ENCODE measurements at regions not wholly inside any gene's neighbourhood (a gene's known extent, or its start where the extent isn't known, plus 50 kb on each side); places are given as distances from the start of the nearest gene placed in this dataset.

DNA sequence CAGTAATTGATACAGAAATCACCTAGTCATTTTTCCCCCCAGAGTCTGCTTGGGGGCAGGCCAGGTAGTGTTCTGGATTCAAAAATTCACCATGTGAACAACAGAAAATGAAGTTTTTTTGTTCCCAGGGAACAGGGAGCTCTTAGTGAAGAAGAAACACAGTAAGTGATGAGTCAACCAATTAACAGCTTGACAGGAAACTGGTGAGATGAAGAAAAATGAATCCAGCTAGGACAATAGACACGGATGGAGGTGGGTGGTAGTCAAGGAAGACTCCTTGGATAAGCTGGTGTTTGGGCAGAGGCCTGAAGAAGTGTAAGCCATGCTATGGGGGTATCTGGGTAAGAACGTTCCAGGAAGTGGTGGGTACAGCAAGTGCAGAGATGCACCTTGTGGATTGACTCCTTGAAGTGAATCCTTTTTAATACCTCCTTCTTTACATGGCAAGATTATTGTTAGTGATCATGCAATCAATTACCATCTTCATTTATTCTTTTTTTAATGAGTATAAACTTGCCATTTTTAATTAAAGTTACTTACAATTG lies 339.9 kb upstream of the RGMA start:
- TF ChIP-seq, protein P1, sequence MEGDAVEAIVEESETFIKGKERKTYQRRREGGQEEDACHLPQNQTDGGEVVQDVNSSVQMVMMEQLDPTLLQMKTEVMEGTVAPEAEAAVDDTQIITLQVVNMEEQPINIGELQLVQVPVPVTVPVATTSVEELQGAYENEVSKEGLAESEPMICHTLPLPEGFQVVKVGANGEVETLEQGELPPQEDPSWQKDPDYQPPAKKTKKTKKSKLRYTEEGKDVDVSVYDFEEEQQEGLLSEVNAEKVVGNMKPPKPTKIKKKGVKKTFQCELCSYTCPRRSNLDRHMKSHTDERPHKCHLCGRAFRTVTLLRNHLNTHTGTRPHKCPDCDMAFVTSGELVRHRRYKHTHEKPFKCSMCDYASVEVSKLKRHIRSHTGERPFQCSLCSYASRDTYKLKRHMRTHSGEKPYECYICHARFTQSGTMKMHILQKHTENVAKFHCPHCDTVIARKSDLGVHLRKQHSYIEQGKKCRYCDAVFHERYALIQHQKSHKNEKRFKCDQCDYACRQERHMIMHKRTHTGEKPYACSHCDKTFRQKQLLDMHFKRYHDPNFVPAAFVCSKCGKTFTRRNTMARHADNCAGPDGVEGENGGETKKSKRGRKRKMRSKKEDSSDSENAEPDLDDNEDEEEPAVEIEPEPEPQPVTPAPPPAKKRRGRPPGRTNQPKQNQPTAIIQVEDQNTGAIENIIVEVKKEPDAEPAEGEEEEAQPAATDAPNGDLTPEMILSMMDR (IDR thresholded peaks at IDR 0.05), result no peak

DNA sequence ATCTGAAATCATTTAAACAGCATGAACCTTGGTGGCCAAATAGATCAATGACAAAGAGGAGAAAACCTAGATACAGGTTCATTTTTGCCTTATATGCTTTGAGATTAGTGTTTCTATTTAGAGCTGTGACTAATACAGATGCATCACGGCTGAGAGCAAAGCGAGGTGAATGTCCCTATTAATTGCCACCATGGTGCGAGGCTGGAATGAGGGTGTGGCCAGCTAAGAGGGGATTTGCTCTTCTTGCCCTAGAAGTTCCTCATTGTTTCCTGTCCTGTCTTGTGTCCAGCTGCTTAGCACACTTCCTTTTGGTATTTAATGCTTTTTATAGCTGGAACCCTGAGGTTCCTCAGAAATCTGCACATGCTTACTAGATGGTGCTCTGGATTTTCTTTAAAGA lies 339.1 kb upstream of the RGMA start:
- H3K36me3 Mint-ChIP-seq (ENCODE audit: low read depth), result no peaks in the 10 kb centered on the region

More for the DNA sequence above, 339.9 kb upstream of the RGMA start:
- H3K36me3 Mint-ChIP-seq (ENCODE audit: low read depth), result no peaks in the 10 kb centered on the region
- DNase-seq (no peak), ATAC-seq (ENCODE audit: low read depth) (no peak)
- no peaks in the 10 kb centered on the region for H3K4me1 Mint-ChIP-seq
- no peak overlapping the region for H3K4me3 Mint-ChIP-seq
- intact Hi-C loops (cut with micrococcal nuclease), result no loop called here
- no peak overlapping the region for H3K27ac Mint-ChIP-seq
- ChIA-PET POLR2A (no interaction called here), CTCF (no interaction called here)
- no peaks in the 10 kb centered on the region for H3K27me3 Mint-ChIP-seq
- H3K9me3 Mint-ChIP-seq, result no peaks in the 10 kb centered on the region

DNA sequence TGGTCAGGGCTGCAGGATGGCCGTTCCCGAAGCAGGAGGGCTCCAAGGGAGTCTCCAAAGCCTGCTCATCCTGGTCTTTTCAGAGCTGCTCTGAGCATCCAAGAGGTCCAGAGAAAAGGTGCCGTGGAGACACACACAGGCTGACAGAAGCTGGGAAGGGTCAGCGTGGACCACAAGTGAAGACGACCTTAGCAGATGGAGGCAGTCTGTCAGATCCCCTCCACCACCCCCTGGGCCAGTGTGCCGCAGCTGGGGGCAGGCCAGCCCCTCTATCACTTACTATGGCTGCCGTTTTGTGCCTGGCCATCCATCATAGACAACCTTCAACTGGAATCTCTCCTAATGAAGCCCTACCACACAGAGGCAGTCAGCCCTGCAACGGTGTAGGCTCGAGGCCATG lies 335.1 kb upstream of the RGMA start:
- ATAC-seq (ENCODE audit: low read depth), result no peak

More for the DNA sequence above, 339.1 kb upstream of the RGMA start:
- DNase-seq (no peak), ATAC-seq (ENCODE audit: low read depth) (no peak)
- no peaks in the 10 kb centered on the region for H3K27me3 Mint-ChIP-seq
- POLR2A ChIA-PET, result no interaction called here
- H3K9me3 Mint-ChIP-seq, result no peaks in the 10 kb centered on the region
- no peaks in the 10 kb centered on the region for H3K4me1 Mint-ChIP-seq
- CTCF ChIA-PET, result no interaction called here
- no peak overlapping the region for H3K27ac Mint-ChIP-seq
- TF ChIP-seq, protein P1 (IDR thresholded peaks at IDR 0.05), result no peak
- intact Hi-C loops (cut with micrococcal nuclease), result no loop called here
- H3K4me3 Mint-ChIP-seq, result no peak overlapping the region

DNA sequence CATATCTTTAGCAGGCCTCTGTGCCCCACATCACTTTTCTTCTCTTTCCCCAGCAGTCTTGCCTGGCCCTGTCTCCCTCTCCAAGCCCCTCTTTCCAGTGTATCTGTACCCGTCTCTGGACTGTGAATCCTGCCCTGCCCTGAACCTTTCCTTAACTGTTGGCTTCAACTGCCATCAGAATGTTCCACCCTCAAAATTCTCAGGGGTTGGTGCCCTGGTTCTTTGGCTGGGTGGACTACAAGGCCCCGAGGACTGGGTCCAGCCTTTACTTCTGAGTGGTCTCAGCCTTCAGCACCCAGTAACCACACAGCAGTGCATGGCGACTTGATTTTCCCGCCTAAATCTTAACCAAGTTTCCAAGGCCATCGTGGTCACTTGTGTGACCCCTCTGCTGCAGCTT lies 333.5 kb upstream of the RGMA start:
- intact Hi-C loops (cut with micrococcal nuclease), result no loop called here
- ChIA-PET CTCF (no interaction called here), POLR2A (no interaction called here)
- Mint-ChIP-seq H3K4me3 (no peak overlapping the region), H3K27ac (no peak overlapping the region), H3K4me1 (no peaks in the 10 kb centered on the region), H3K27me3 (no peaks in the 10 kb centered on the region), H3K9me3 (no peaks in the 10 kb centered on the region), H3K36me3 (ENCODE audit: low read depth) (no peaks in the 10 kb centered on the region)
- ATAC-seq (ENCODE audit: low read depth), result no peak
- DNase-seq, result no peak
- TF ChIP-seq, protein P1 (IDR thresholded peaks at IDR 0.05), result no peak

More for the DNA sequence above, 335.1 kb upstream of the RGMA start:
- CTCF ChIA-PET, result no interaction called here
- POLR2A ChIA-PET, result no interaction called here
- Mint-ChIP-seq H3K36me3 (ENCODE audit: low read depth) (no peaks in the 10 kb centered on the region), H3K4me3 (no peak overlapping the region), H3K9me3 (no peaks in the 10 kb centered on the region), H3K4me1 (no peaks in the 10 kb centered on the region), H3K27ac (no peak overlapping the region), H3K27me3 (no peaks in the 10 kb centered on the region)
- TF ChIP-seq, protein P1 (IDR thresholded peaks at IDR 0.05), result no peak
- DNase-seq, result no peak
- intact Hi-C loops (cut with micrococcal nuclease), result no loop called here

DNA sequence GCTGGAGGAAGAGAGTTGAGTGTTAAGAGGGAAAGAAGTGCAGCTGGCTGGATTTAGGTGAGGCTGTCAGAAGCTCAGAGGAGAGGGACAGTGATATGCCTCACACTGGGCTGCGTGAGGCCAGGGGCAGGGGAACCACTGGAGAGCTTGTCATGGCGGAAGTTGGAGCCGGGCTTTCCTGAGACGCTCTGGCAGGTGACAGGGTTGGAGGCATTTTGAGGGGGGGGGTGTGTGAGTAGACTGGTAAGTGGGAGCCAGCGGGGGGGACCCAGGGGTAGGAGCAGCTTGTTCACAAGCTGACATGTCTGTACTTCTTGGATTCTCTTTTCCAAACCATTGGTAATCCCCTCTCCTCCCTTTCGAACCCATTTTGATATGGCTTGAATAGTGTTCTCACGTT lies 331.5 kb upstream of the RGMA start:
- no peaks in the 10 kb centered on the region for H3K9me3 Mint-ChIP-seq

More for the DNA sequence above, 331.5 kb upstream of the RGMA start:
- TF ChIP-seq, protein P1 (IDR thresholded peaks at IDR 0.05), result no peak
- Mint-ChIP-seq H3K36me3 (ENCODE audit: low read depth) (no peaks in the 10 kb centered on the region), H3K27ac (no peak overlapping the region), H3K4me1 (no peaks in the 10 kb centered on the region), H3K27me3 (peaks cover 2% of the 10 kb centered on the region), H3K4me3 (no peak overlapping the region)
- DNase-seq, result no peak
- intact Hi-C loops (cut with micrococcal nuclease), result no loop called here
- ATAC-seq (ENCODE audit: low read depth), result no peak
- ChIA-PET POLR2A (no interaction called here), CTCF (no interaction called here)

All from activated B cell treated with CpG ODN at 0.5 μM for 24 hours (primary cell).